HG03095 (cell line): ENCODE measurements at regions not wholly inside any gene's neighbourhood (a gene's known extent, or its start where the extent isn't known, plus 50 kb on each side); places are given as distances from the start of the nearest gene placed in this dataset.

Experiments used
- ATAC-seq: cut with Tn5 transposase; IDR thresholded peaks from one replicate; pipeline ENCODE4 v1.9.1; 2021; ENCODE audit warnings: moderate library complexity; ENCODE audit not compliant: unreplicated experiment

- ATAC-seq, result no peak
Observed at GRCh38 chr22:48948575-48949170, 879.0 kb downstream of the BRD1 start.

GRCh38 chr22:48947636-48948035 is 880.0 kb downstream of the BRD1 start:
- no peak for ATAC-seq

GRCh38 chr22:48945621-48946458 is 881.8 kb downstream of the BRD1 start:
- no peak for ATAC-seq

- no peak for ATAC-seq
Observed at GRCh38 chr22:48944751-48945620, 882.7 kb downstream of the BRD1 start.

GRCh38 chr22:48944433-48944750 is 883.3 kb downstream of the BRD1 start:
- ATAC-seq, result no peak

GRCh38 chr22:48943567-48944432 is 883.9 kb downstream of the BRD1 start:
- no peak for ATAC-seq

GRCh38 chr22:48942698-48943566 is 884.7 kb downstream of the BRD1 start:
- ATAC-seq, result no peak

GRCh38 chr22:48941903-48942575 is 885.6 kb downstream of the BRD1 start:
- ATAC-seq, result no peak

GRCh38 chr22:48941033-48941902 is 886.4 kb downstream of the BRD1 start:
- no peak for ATAC-seq

GRCh38 chr22:48940266-48941032 is 887.2 kb downstream of the BRD1 start:
- no peak for ATAC-seq

- no peak for ATAC-seq
Observed at GRCh38 chr22:48939441-48940265, 888.0 kb downstream of the BRD1 start.

- no peak for ATAC-seq
Observed at GRCh38 chr22:48938741-48939140, 888.9 kb downstream of the BRD1 start.

GRCh38 chr22:48937032-48937639 is 890.5 kb downstream of the BRD1 start:
- no peak for ATAC-seq

- ATAC-seq, result no peak
Observed at GRCh38 chr22:48936391-48936790, 891.3 kb downstream of the BRD1 start.

GRCh38 chr22:48934446-48934845 is 893.2 kb downstream of the BRD1 start:
- ATAC-seq, result no peak

GRCh38 chr22:48931452-48931851 is 896.2 kb downstream of the BRD1 start:
- ATAC-seq, result no peak
